DOHH2 (cell line): ENCODE measurements at regions not wholly inside any gene's neighbourhood (a gene's known extent, or its start where the extent isn't known, plus 50 kb on each side); places are given as distances from the start of the nearest gene placed in this dataset.
"Not testable (repeated sequence)": the region's sequence is repeated elsewhere in the genome, so short reads cannot be mapped to it uniquely, and the experiment has no call there.

Source experiments
- H3F3A ChIP-seq: fragments of 200-600 bp; sonication (generic), shearing (Covaris generic); 2 replicates; pipeline ENCODE4 v1.6.0; 2016; ENCODE audit warnings: antibody characterized with exemption, mild to moderate bottlenecking; ENCODE audit not compliant: control insufficient read depth, insufficient read depth
- H3K27ac ChIP-seq: fragments of 200-600 bp; sonication (generic); 2 replicates; pipeline ENCODE4 v1.5.1; 2014; ENCODE audit warnings: low read depth, mild to moderate bottlenecking, low read length, moderate library complexity
- H3K27me3 ChIP-seq: fragments of 200-600 bp; sonication (generic); 2 replicates; pipeline ENCODE4 v1.6.1; 2014; ENCODE audit warnings: mild to moderate bottlenecking, low read length, mixed read lengths; ENCODE audit not compliant: control insufficient read depth
- H3K36me3 ChIP-seq: fragments of 200-600 bp; sonication (generic); 2 replicates; pipeline ENCODE4 v1.6.1; 2014; ENCODE audit warnings: mild to moderate bottlenecking, low read length, moderate library complexity, mixed read lengths; ENCODE audit not compliant: control insufficient read depth
- H3K4me1 ChIP-seq: fragments of 200-600 bp; sonication (generic); 2 replicates; pipeline ENCODE4 v1.6.1; 2014; ENCODE audit warnings: mild to moderate bottlenecking, low read length, mixed read lengths; ENCODE audit not compliant: control insufficient read depth
- H3K4me2 ChIP-seq: fragments of 200-600 bp; sonication (generic); 2 replicates; pipeline ENCODE4 v1.6.0; 2014; ENCODE audit warnings: mild to moderate bottlenecking, low read length, moderate library complexity
- H3K4me3 ChIP-seq: fragments of 200-600 bp; sonication (generic); 2 replicates; pipeline ENCODE4 v1.5.1; 2014; ENCODE audit warnings: mild to moderate bottlenecking, low read length, mixed read lengths
- H3K79me2 ChIP-seq: fragments of 200-600 bp; sonication (generic); 2 replicates; pipeline ENCODE4 v1.6.1; 2014; ENCODE audit warnings: mild to moderate bottlenecking, low read length, mixed read lengths; ENCODE audit not compliant: control insufficient read depth
- H3K9me2 ChIP-seq: fragments of 200-600 bp; sonication (generic); replicated peaks from 2 replicates; pipeline ENCODE4 v1.6.1; 2014; ENCODE audit warnings: mild to moderate bottlenecking, low read length, mixed read lengths; ENCODE audit not compliant: control insufficient read depth
- H3K9me3 ChIP-seq: fragments of 200-600 bp; sonication (generic); 2 replicates; pipeline ENCODE4 v1.6.1; 2014; ENCODE audit warnings: antibody characterized with exemption, low read length, mixed read lengths; ENCODE audit not compliant: control insufficient read depth, insufficient read depth
- H4K20me1 ChIP-seq: fragments of 200-600 bp; sonication (generic); 2 replicates; pipeline ENCODE4 v1.6.0; 2014; ENCODE audit warnings: low read depth, mild to moderate bottlenecking, antibody characterized with exemption, low read length, moderate library complexity; ENCODE audit not compliant: control insufficient read depth, insufficient read depth
- EZH2phosphoT487 ChIP-seq: fragments of 200-600 bp; sonication (generic); IDR thresholded peaks from 2 replicates; pipeline ENCODE4 v1.6.1; 2017; ENCODE audit warnings: borderline replicate concordance, mild to moderate bottlenecking, antibody characterized with exemption, low read length, moderate library complexity, mixed read lengths
- TF ChIP-seq, protein P1 (sequence below): fragments of 200-600 bp; sonication (generic); IDR thresholded peaks from one replicate; pipeline ENCODE4 v1.5.1; 2014; ENCODE audit warnings: antibody characterized with exemption, mild to moderate bottlenecking, low read depth, low read length; ENCODE audit not compliant: poor library complexity, severe bottlenecking

DNA sequence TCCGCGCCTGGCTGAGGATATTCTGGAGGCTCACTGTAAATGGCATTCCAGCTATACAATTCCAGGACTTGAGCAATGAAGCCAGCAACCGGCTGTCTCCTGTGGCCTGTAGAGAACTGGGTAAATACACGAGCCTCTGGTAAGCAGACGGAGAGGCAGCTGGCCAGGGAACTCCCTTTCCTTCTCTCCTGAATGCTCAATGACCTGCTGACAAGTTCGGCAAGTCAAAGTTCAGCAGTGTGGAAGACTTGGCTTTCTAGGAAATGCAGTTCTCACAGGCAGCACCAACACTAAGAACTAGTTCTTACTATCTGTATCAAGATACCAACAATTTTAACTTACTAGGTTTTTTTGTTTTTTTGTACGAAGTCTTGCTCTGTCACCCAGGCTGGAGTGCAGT, 232.1 kb upstream of the NUPR2 start:
- H3K36me3 ChIP-seq, H3K27ac ChIP-seq, H3K4me3 ChIP-seq, H3K4me2 ChIP-seq, H3K27me3 ChIP-seq, H3K79me2 ChIP-seq, H3K9me2 ChIP-seq, H3K9me3 ChIP-seq, H4K20me1 ChIP-seq, H3F3A ChIP-seq, H3K4me1 ChIP-seq: not testable (repeated sequence)

DNA sequence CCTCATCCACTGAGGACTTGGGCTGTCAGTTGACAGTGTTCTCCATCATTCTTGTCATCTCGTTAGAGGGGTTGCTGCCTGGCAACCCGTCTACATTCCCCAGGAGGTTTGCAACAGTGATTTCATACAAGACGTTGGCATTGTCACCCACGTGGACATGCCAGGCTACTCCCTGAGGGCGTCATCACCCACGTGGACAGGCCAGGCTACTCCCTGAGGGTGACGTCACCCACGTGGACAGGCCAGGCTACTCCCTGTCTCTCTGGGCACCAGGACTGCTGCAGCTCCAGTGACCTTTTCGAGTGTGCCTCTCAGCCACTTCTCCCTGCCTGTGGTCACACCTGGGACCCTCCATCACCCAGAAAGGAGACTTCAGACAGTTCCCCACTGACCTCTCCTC, 212.1 kb upstream of the NUPR2 start:
- not testable (repeated sequence) for H3K4me1 ChIP-seq, H3K36me3 ChIP-seq, H3F3A ChIP-seq, H3K27ac ChIP-seq, H3K4me2 ChIP-seq, H3K79me2 ChIP-seq, H3K9me3 ChIP-seq, H4K20me1 ChIP-seq, H3K9me2 ChIP-seq, H3K27me3 ChIP-seq, H3K4me3 ChIP-seq

DNA sequence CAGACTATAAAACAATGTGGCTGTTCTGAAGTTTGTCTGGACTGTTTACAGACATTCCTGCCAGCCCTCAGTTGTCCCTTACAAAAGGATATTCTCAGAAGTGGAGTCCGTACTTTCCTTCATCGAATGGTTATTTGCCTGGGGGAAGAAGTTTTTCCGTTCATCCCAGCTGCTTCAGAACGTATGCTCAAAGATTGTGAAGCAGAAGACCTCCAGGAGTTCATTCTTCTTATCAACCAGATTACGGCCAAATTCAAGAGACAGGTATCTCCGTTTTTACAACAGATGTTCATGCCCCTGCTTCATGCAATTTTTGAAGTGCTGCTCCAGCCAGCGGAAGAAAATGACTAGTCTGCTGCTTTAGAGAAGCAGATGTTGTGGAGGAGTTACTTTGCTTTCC, 174.3 kb upstream of the NUPR2 start:
- no peak overlapping the region for H3K4me3 ChIP-seq
- no peaks in the 10 kb centered on the region for H3K36me3 ChIP-seq
- no peaks in the 10 kb centered on the region for H3F3A ChIP-seq
- no peaks in the 10 kb centered on the region for H3K79me2 ChIP-seq
- no peaks in the 10 kb centered on the region for H4K20me1 ChIP-seq
- H3K9me2 ChIP-seq = no peaks in the 10 kb centered on the region
- no peak overlapping the region for H3K27ac ChIP-seq
- TF ChIP-seq, protein P1, sequence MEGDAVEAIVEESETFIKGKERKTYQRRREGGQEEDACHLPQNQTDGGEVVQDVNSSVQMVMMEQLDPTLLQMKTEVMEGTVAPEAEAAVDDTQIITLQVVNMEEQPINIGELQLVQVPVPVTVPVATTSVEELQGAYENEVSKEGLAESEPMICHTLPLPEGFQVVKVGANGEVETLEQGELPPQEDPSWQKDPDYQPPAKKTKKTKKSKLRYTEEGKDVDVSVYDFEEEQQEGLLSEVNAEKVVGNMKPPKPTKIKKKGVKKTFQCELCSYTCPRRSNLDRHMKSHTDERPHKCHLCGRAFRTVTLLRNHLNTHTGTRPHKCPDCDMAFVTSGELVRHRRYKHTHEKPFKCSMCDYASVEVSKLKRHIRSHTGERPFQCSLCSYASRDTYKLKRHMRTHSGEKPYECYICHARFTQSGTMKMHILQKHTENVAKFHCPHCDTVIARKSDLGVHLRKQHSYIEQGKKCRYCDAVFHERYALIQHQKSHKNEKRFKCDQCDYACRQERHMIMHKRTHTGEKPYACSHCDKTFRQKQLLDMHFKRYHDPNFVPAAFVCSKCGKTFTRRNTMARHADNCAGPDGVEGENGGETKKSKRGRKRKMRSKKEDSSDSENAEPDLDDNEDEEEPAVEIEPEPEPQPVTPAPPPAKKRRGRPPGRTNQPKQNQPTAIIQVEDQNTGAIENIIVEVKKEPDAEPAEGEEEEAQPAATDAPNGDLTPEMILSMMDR = no peak
- TF ChIP-seq EZH2phosphoT487 = no peak
- no peaks in the 10 kb centered on the region for H3K27me3 ChIP-seq
- H3K9me3 ChIP-seq = peaks cover 3% of the 10 kb centered on the region; the same call in 1 of the 2 replicates
- H3K4me2 ChIP-seq = no peak overlapping the region
- H3K4me1 ChIP-seq = no peaks in the 10 kb centered on the region

DNA sequence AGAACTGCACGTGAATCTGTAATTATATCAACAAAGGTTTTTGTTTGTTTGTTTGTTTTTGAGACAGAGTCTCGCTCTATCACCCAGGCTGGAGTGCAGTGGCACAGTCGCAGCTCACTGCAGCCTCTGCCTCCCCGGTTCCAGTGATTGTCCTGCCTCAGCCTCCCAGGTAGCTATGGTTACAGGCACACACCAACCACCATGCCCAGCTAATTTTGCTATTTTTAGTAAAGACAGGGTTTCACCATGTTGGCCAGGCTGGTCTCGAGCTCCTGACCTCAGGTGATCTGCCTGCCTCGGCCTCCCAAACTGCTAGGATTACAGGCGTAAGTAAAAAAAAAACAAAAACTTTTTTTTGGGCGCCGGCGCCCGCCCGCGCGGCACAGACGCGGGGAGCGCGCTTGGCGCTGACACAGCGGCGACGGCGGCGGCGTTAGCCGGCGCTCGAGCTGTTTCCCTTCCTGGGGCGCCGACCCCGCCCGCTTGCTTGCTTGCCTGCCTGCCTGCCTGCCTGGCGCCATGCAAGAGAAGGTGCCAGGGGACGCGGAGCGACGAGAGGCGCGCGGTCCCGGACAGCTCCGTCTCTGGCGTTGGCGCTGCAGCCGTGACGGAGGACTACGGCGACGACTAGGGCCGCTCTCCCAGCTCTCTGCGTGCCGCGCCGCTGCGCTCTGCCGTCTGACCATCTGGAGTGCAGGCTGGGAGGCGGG, 171.4 kb upstream of the NUPR2 start:
- H3K27ac ChIP-seq = no peak overlapping the region
- H3K4me3 ChIP-seq = no peak overlapping the region
- no peaks in the 10 kb centered on the region for H3F3A ChIP-seq
- H4K20me1 ChIP-seq = no peaks in the 10 kb centered on the region
- H3K27me3 ChIP-seq = no peaks in the 10 kb centered on the region
- no peak overlapping the region for H3K4me2 ChIP-seq
- H3K79me2 ChIP-seq = no peaks in the 10 kb centered on the region
- TF ChIP-seq, protein P1 = no peak
- no peak for TF ChIP-seq EZH2phosphoT487
- H3K9me3 ChIP-seq = no peaks in the 10 kb centered on the region; the same call in 1 of the 2 replicates
- H3K36me3 ChIP-seq = no peaks in the 10 kb centered on the region
- no peaks in the 10 kb centered on the region for H3K9me2 ChIP-seq
- H3K4me1 ChIP-seq = no peaks in the 10 kb centered on the region
